ENCODE measurements at regions not wholly inside any gene's neighbourhood (a gene's known extent, or its start where the extent isn't known, plus 50 kb on each side); places are given as distances from the start of the nearest gene placed in this dataset.

GRCh38 chr6:27770724-27771123, 141.5 kb downstream of the OR2B2 start:
- H3K79me2 ChIP-seq (ENCODE audit: control insufficient read depth, insufficient read depth, low read length, unreplicated experiment) = no peaks in the 10 kb centered on the region
- H3K27ac ChIP-seq (ENCODE audit: low read depth, low read length) = no peak overlapping the region
- 0 out of 2 replicates have a peak, but pooled peaks cover 6% of the 10 kb centered on the region for H3K27me3 ChIP-seq (ENCODE audit: insufficient read depth, low read length)
- no peak overlapping the region for H3K4me3 ChIP-seq (ENCODE audit: low read depth, low read length)
- H3K36me3 ChIP-seq (ENCODE audit: insufficient read depth, low read length) = no peaks in the 10 kb centered on the region
- H3K4me1 ChIP-seq (ENCODE audit: control insufficient read depth, insufficient read depth, low read length, unreplicated experiment) = no peaks in the 10 kb centered on the region
- no peak overlapping the region for H2AFZ ChIP-seq (ENCODE audit: low read length, unreplicated experiment)

- no peak overlapping the region for H2AFZ ChIP-seq (ENCODE audit: low read length, unreplicated experiment)
- no peaks in the 10 kb centered on the region for H3K36me3 ChIP-seq (ENCODE audit: insufficient read depth, low read length)
- no peaks in the 10 kb centered on the region for H3K4me1 ChIP-seq (ENCODE audit: control insufficient read depth, insufficient read depth, low read length, unreplicated experiment)
- no peaks in the 10 kb centered on the region for H3K79me2 ChIP-seq (ENCODE audit: control insufficient read depth, insufficient read depth, low read length, unreplicated experiment)
- no peak overlapping the region for H3K27ac ChIP-seq (ENCODE audit: low read depth, low read length)
- H3K4me3 ChIP-seq (ENCODE audit: low read depth, low read length) = no peak overlapping the region
- 0 out of 2 replicates have a peak, but pooled peaks cover 14% of the 10 kb centered on the region for H3K27me3 ChIP-seq (ENCODE audit: insufficient read depth, low read length)
Observed at GRCh38 chr6:27768556-27768955, 143.6 kb downstream of the OR2B2 start.

- Histone ChIP-seq H3K4me3 (ENCODE audit: low read depth, low read length) (no peak overlapping the region), H3K4me1 (ENCODE audit: control insufficient read depth, insufficient read depth, low read length, unreplicated experiment) (no peaks in the 10 kb centered on the region), H3K79me2 (ENCODE audit: control insufficient read depth, insufficient read depth, low read length, unreplicated experiment) (no peaks in the 10 kb centered on the region), H3K36me3 (ENCODE audit: insufficient read depth, low read length) (no peaks in the 10 kb centered on the region), H3K27ac (ENCODE audit: low read depth, low read length) (no peak overlapping the region), H2AFZ (ENCODE audit: low read length, unreplicated experiment) (no peak overlapping the region), H3K27me3 (ENCODE audit: insufficient read depth, low read length) (0 out of 2 replicates have a peak, but pooled peaks cover 14% of the 10 kb centered on the region)
Observed at GRCh38 chr6:27767851-27768250, 144.3 kb downstream of the OR2B2 start.

GRCh38 chr6:27766405-27766804, 145.8 kb downstream of the OR2B2 start:
- peaks cover 3% of the 10 kb centered on the region for H3K4me1 ChIP-seq (ENCODE audit: control insufficient read depth, insufficient read depth, low read length, unreplicated experiment)
- H2AFZ ChIP-seq (ENCODE audit: low read length, unreplicated experiment) = no peak overlapping the region
- H3K4me3 ChIP-seq (ENCODE audit: low read depth, low read length) = no peak overlapping the region
- H3K36me3 ChIP-seq (ENCODE audit: insufficient read depth, low read length) = no peaks in the 10 kb centered on the region
- no peaks in the 10 kb centered on the region for H3K79me2 ChIP-seq (ENCODE audit: control insufficient read depth, insufficient read depth, low read length, unreplicated experiment)
- H3K27me3 ChIP-seq (ENCODE audit: insufficient read depth, low read length) = 0 out of 2 replicates have a peak, but pooled peaks cover 14% of the 10 kb centered on the region
- no peak overlapping the region for H3K27ac ChIP-seq (ENCODE audit: low read depth, low read length)

GRCh38 chr6:27765028-27765590, 147.1 kb downstream of the OR2B2 start:
- H3K4me3 ChIP-seq (ENCODE audit: low read depth, low read length) = no peak overlapping the region
- H2AFZ ChIP-seq (ENCODE audit: low read length, unreplicated experiment) = no peak overlapping the region
- 0 out of 2 replicates have a peak, but pooled peaks cover 10% of the 10 kb centered on the region for H3K27me3 ChIP-seq (ENCODE audit: insufficient read depth, low read length)

GRCh38 chr6:27761391-27761790, 150.8 kb downstream of the OR2B2 start:
- H3K79me2 ChIP-seq (ENCODE audit: control insufficient read depth, insufficient read depth, low read length, unreplicated experiment) = no peaks in the 10 kb centered on the region
- H3K36me3 ChIP-seq (ENCODE audit: insufficient read depth, low read length) = no peaks in the 10 kb centered on the region
- H3K27ac ChIP-seq (ENCODE audit: low read depth, low read length) = no peak overlapping the region
- H3K4me1 ChIP-seq (ENCODE audit: control insufficient read depth, insufficient read depth, low read length, unreplicated experiment) = peaks cover 18% of the 10 kb centered on the region
- H2AFZ ChIP-seq (ENCODE audit: low read length, unreplicated experiment) = peak overlapping the region; percentile 55
- H3K27me3 ChIP-seq (ENCODE audit: insufficient read depth, low read length) = peaks cover 16% of the 10 kb centered on the region; the same call in 1 of the 2 replicates
- H3K4me3 ChIP-seq (ENCODE audit: low read depth, low read length) = peak overlapping the region; percentile 36; the same call in 1 of the 2 replicates

More at GRCh38 chr6:27765028-27765590, 147.1 kb downstream of the OR2B2 start:
- Histone ChIP-seq H3K36me3 (ENCODE audit: insufficient read depth, low read length) (no peaks in the 10 kb centered on the region), H3K79me2 (ENCODE audit: control insufficient read depth, insufficient read depth, low read length, unreplicated experiment) (no peaks in the 10 kb centered on the region), H3K4me1 (ENCODE audit: control insufficient read depth, insufficient read depth, low read length, unreplicated experiment) (peaks cover 14% of the 10 kb centered on the region), H3K27ac (ENCODE audit: low read depth, low read length) (no peak overlapping the region)

- Histone ChIP-seq H3K36me3 (ENCODE audit: insufficient read depth, low read length) (no peaks in the 10 kb centered on the region), H3K79me2 (ENCODE audit: control insufficient read depth, insufficient read depth, low read length, unreplicated experiment) (no peaks in the 10 kb centered on the region), H3K4me1 (ENCODE audit: control insufficient read depth, insufficient read depth, low read length, unreplicated experiment) (peaks cover 18% of the 10 kb centered on the region), H3K4me3 (ENCODE audit: low read depth, low read length) (no peak overlapping the region), H3K27me3 (ENCODE audit: insufficient read depth, low read length) (peaks cover 19% of the 10 kb centered on the region; the same call in 1 of the 2 replicates), H3K27ac (ENCODE audit: low read depth, low read length) (no peak overlapping the region), H2AFZ (ENCODE audit: low read length, unreplicated experiment) (no peak overlapping the region)
Observed at GRCh38 chr6:27760464-27760863, 151.7 kb downstream of the OR2B2 start.

- Histone ChIP-seq H3K27me3 (ENCODE audit: insufficient read depth, low read length) (peaks cover 13% of the 10 kb centered on the region; the same call in 1 of the 2 replicates), H2AFZ (ENCODE audit: low read length, unreplicated experiment) (no peak overlapping the region), H3K36me3 (ENCODE audit: insufficient read depth, low read length) (no peaks in the 10 kb centered on the region), H3K79me2 (ENCODE audit: control insufficient read depth, insufficient read depth, low read length, unreplicated experiment) (no peaks in the 10 kb centered on the region), H3K4me3 (ENCODE audit: low read depth, low read length) (no peak overlapping the region), H3K27ac (ENCODE audit: low read depth, low read length) (no peak overlapping the region), H3K4me1 (ENCODE audit: control insufficient read depth, insufficient read depth, low read length, unreplicated experiment) (peaks cover 18% of the 10 kb centered on the region)
Observed at GRCh38 chr6:27759930-27760329, 152.3 kb downstream of the OR2B2 start.

- Histone ChIP-seq H3K79me2 (ENCODE audit: control insufficient read depth, insufficient read depth, low read length, unreplicated experiment) (no peaks in the 10 kb centered on the region), H2AFZ (ENCODE audit: low read length, unreplicated experiment) (no peak overlapping the region), H3K36me3 (ENCODE audit: insufficient read depth, low read length) (no peaks in the 10 kb centered on the region), H3K4me3 (ENCODE audit: low read depth, low read length) (no peak overlapping the region), H3K4me1 (ENCODE audit: control insufficient read depth, insufficient read depth, low read length, unreplicated experiment) (peaks cover 18% of the 10 kb centered on the region), H3K27me3 (ENCODE audit: insufficient read depth, low read length) (peaks cover 13% of the 10 kb centered on the region; the same call in 1 of the 2 replicates), H3K27ac (ENCODE audit: low read depth, low read length) (no peak overlapping the region)
Observed at GRCh38 chr6:27758491-27758890, 153.7 kb downstream of the OR2B2 start.

- H3K27me3 ChIP-seq (ENCODE audit: insufficient read depth, low read length) = peaks cover 13% of the 10 kb centered on the region; the same call in 1 of the 2 replicates
- no peak overlapping the region for H3K27ac ChIP-seq (ENCODE audit: low read depth, low read length)
- H2AFZ ChIP-seq (ENCODE audit: low read length, unreplicated experiment) = no peak overlapping the region
- H3K36me3 ChIP-seq (ENCODE audit: insufficient read depth, low read length) = no peaks in the 10 kb centered on the region
- H3K79me2 ChIP-seq (ENCODE audit: control insufficient read depth, insufficient read depth, low read length, unreplicated experiment) = no peaks in the 10 kb centered on the region
- H3K4me1 ChIP-seq (ENCODE audit: control insufficient read depth, insufficient read depth, low read length, unreplicated experiment) = peaks cover 18% of the 10 kb centered on the region
- H3K4me3 ChIP-seq (ENCODE audit: low read depth, low read length) = no peak overlapping the region
Observed at GRCh38 chr6:27757307-27757706, 154.9 kb downstream of the OR2B2 start.

GRCh38 chr6:27755768-27756167, 156.4 kb downstream of the OR2B2 start:
- peaks cover 8% of the 10 kb centered on the region for H3K4me1 ChIP-seq (ENCODE audit: control insufficient read depth, insufficient read depth, low read length, unreplicated experiment)
- H3K36me3 ChIP-seq (ENCODE audit: insufficient read depth, low read length) = no peaks in the 10 kb centered on the region
- H3K27ac ChIP-seq (ENCODE audit: low read depth, low read length) = no peak overlapping the region
- no peaks in the 10 kb centered on the region for H3K79me2 ChIP-seq (ENCODE audit: control insufficient read depth, insufficient read depth, low read length, unreplicated experiment)
- no peak overlapping the region for H2AFZ ChIP-seq (ENCODE audit: low read length, unreplicated experiment)
- no peak overlapping the region for H3K4me3 ChIP-seq (ENCODE audit: low read depth, low read length)
- peaks cover 13% of the 10 kb centered on the region; the same call in 1 of the 2 replicates for H3K27me3 ChIP-seq (ENCODE audit: insufficient read depth, low read length)
